Kidney capillary endothelial cell (primary cell): ENCODE measurements at regions not wholly inside any gene's neighbourhood (a gene's known extent, or its start where the extent isn't known, plus 50 kb on each side); places are given as distances from the start of the nearest gene placed in this dataset.

Experiments used
- DNase-seq: peaks from one replicate; pipeline ENCODE4 v3.0.0-alpha.2; 2018; ENCODE audit warnings: low spot score

GRCh38 chr6:1201547-1202200 is 110.2 kb upstream of the FOXQ1 start:
- DNase-seq = no peak

- DNase-seq = no peak
Measured at GRCh38 chr6:1200409-1201101, 111.3 kb upstream of the FOXQ1 start.

- DNase-seq = no peak
Measured at GRCh38 chr6:1200081-1200408, 111.9 kb upstream of the FOXQ1 start.

- DNase-seq = no peak
Measured at GRCh38 chr6:1197309-1197708, 114.6 kb upstream of the FOXQ1 start.

- DNase-seq = no peak
Measured at GRCh38 chr6:1191141-1191630, 120.7 kb upstream of the FOXQ1 start.

- DNase-seq = peak; percentile 38
Measured at GRCh38 chr6:1190366-1190765, 121.5 kb upstream of the FOXQ1 start.

- DNase-seq = no peak
Measured at GRCh38 chr6:1188199-1188598, 123.7 kb upstream of the FOXQ1 start.

- DNase-seq = no peak
Measured at GRCh38 chr6:1187293-1188131, 124.4 kb upstream of the FOXQ1 start.

- DNase-seq = no peak
Measured at GRCh38 chr6:1184318-1184717, 127.6 kb upstream of the FOXQ1 start.

GRCh38 chr6:1182722-1183521 is 129.0 kb upstream of the FOXQ1 start:
- no peak for DNase-seq

- no peak for DNase-seq
Measured at GRCh38 chr6:1181939-1182605, 129.8 kb upstream of the FOXQ1 start.

- no peak for DNase-seq
Measured at GRCh38 chr6:1179571-1180459, 132.1 kb upstream of the FOXQ1 start.

GRCh38 chr6:1178590-1178989 is 133.3 kb upstream of the FOXQ1 start:
- no peak for DNase-seq

GRCh38 chr6:1176567-1176966 is 135.3 kb upstream of the FOXQ1 start:
- DNase-seq = no peak

- no peak for DNase-seq
Measured at GRCh38 chr6:1175877-1176276, 136.0 kb upstream of the FOXQ1 start.

- no peak for DNase-seq
Measured at GRCh38 chr6:1170794-1171193, 141.1 kb upstream of the FOXQ1 start.

- DNase-seq = no peak
Measured at GRCh38 chr6:1164600-1164999, 147.3 kb upstream of the FOXQ1 start.

GRCh38 chr6:1163501-1163900 is 148.4 kb upstream of the FOXQ1 start:
- DNase-seq = no peak

- no peak for DNase-seq
Measured at GRCh38 chr6:1162367-1163275, 149.3 kb upstream of the FOXQ1 start.
